GM12875 (cell line): ENCODE measurements at regions not wholly inside any gene's neighbourhood (a gene's known extent, or its start where the extent isn't known, plus 50 kb on each side); places are given as distances from the start of the nearest gene placed in this dataset.

Experiments
- H3K4me3 ChIP-seq: one replicate; pipeline ENCODE4 v1.5.1; 2011; ENCODE audit warnings: low read depth, low read length, control low read depth
- CTCF ChIP-seq: IDR thresholded peaks from 2 replicates; pipeline ENCODE4 v1.5.1; 2011; ENCODE audit warnings: low read depth, mild to moderate bottlenecking, control low read depth, inconsistent platforms, low read length, moderate library complexity, borderline replicate concordance; ENCODE audit not compliant: insufficient read depth

GRCh38 chr15:29926083-29926388 is 103.8 kb upstream of the TJP1 start:
- no peak for TF ChIP-seq CTCF
- no peak overlapping the region for H3K4me3 ChIP-seq

GRCh38 chr15:29925227-29926082 is 103.2 kb upstream of the TJP1 start:
- H3K4me3 ChIP-seq: no peak overlapping the region
- TF ChIP-seq CTCF: peak; percentile 63; the same call in 1 of the 2 replicates

- no peak overlapping the region for H3K4me3 ChIP-seq
- no peak for TF ChIP-seq CTCF
Observed at GRCh38 chr15:29924750-29925149, 102.5 kb upstream of the TJP1 start.

- H3K4me3 ChIP-seq: no peak overlapping the region
- no peak for TF ChIP-seq CTCF
Observed at GRCh38 chr15:29922191-29922590, 99.9 kb upstream of the TJP1 start.

GRCh38 chr15:29921130-29921601 is 98.9 kb upstream of the TJP1 start:
- TF ChIP-seq CTCF: no peak
- no peak overlapping the region for H3K4me3 ChIP-seq

- no peak overlapping the region for H3K4me3 ChIP-seq
- no peak for TF ChIP-seq CTCF
Observed at GRCh38 chr15:29920515-29920914, 98.2 kb upstream of the TJP1 start.

- no peak for TF ChIP-seq CTCF
- H3K4me3 ChIP-seq: no peak overlapping the region
Observed at GRCh38 chr15:29919380-29919881, 97.2 kb upstream of the TJP1 start.
